B cell (primary cell): ENCODE measurements at regions not wholly inside any gene's neighbourhood (a gene's known extent, or its start where the extent isn't known, plus 50 kb on each side); places are given as distances from the start of the nearest gene placed in this dataset.

Experiments
- ATAC-seq: fragments of 200-7000 bp; cut with Tn5 transposase; one replicate; pipeline ENCODE4 v1.10.0; 2021; ENCODE audit warnings: low read depth, mild to moderate bottlenecking, moderate number of reproducible peaks, moderate library complexity
- CTCF ChIA-PET: fragments of 350-600 bp; sonication (Branson Sonifier 250); formaldehyde crosslinking; loops from one replicate; lab custom pipeline; 2021; ENCODE audit warnings: antibody characterized with exemption, inconsistent platforms; lab: Charles Lee
- POLR2A ChIA-PET: fragments of 350-600 bp; sonication (Branson Sonifier 250); formaldehyde crosslinking; loops from one replicate; lab custom pipeline; 2021; ENCODE audit warnings: antibody characterized with exemption; lab: Charles Lee
- DNase-seq: peaks from one replicate; pipeline ENCODE4 v3.0.0; 2013
- H2AFZ ChIP-seq: 2 replicates; pipeline ENCODE4 v1.6.1; 2012; ENCODE audit warnings: mild to moderate bottlenecking, low read depth, low read length; ENCODE audit not compliant: insufficient read depth, poor library complexity, severe bottlenecking
- H3K27ac ChIP-seq, 2 donors: 1 replicate in 1 of 2; 2 replicates in 1 of 2; pipeline ENCODE4 v1.5.1; 2012 to 2013; ENCODE audit warnings: low read length in 2 of 2, mild to moderate bottlenecking in 2 of 2, moderate library complexity in 1 of 2
- H3K27me3 ChIP-seq, 4 experiments: fragments of 200-600 bp in 1 of 4; sonication (generic) in 1 of 4; replicated peaks in 1 of 4; 1 replicate in 2 of 4; 2 replicates in 2 of 4; pipeline versions ENCODE4 v1.6.1 to v1.7.0; 2013 to 2016; ENCODE audit warnings: low read length in 3 of 4, mild to moderate bottlenecking in 2 of 4, mixed read lengths in 1 of 4, moderate library complexity in 1 of 4; ENCODE audit not compliant: insufficient read depth in 4 of 4, control insufficient read depth in 3 of 4; ENCODE audit errors: control extremely low read depth in 1 of 4
- H3K36me3 ChIP-seq, 2 experiments: replicated peaks in 1 of 2; 1 replicate in 1 of 2; 2 replicates in 1 of 2; pipeline versions ENCODE4 v1.6.1 to v1.7.1; 2013; ENCODE audit warnings: low read length in 1 of 2; ENCODE audit not compliant: insufficient read depth in 2 of 2, control insufficient read depth in 1 of 2; ENCODE audit errors: control extremely low read depth in 1 of 2, extremely low read depth in 1 of 2
- H3K4me1 ChIP-seq, 2 donors: fragments of 200-600 bp in 1 of 2; sonication (generic) in 1 of 2; 1 replicate in 1 of 2; 2 replicates in 1 of 2; pipeline versions ENCODE4 v1.5.1 to v1.6.1; 2013 to 2017; ENCODE audit warnings: low read length in 2 of 2; ENCODE audit not compliant: control insufficient read depth in 2 of 2, insufficient read depth in 2 of 2
- H3K4me2 ChIP-seq: replicated peaks from 2 replicates; pipeline ENCODE3; 2012; ENCODE audit warnings: mild to moderate bottlenecking, low read depth, low read length; ENCODE audit not compliant: poor library complexity, severe bottlenecking
- H3K4me3 ChIP-seq, 5 experiments: fragments of 200-600 bp in 1 of 5; sonication (generic) in 1 of 5; 1 replicate in 3 of 5; 2 replicates in 2 of 5; pipeline versions ENCODE4 v1.5.1 to v1.7.0; 2011 to 2016; ENCODE audit warnings: low read length in 4 of 5, mild to moderate bottlenecking in 4 of 5, low read depth in 2 of 5, control low read depth in 1 of 5, moderate library complexity in 1 of 5; ENCODE audit not compliant: insufficient read depth in 1 of 5; ENCODE audit errors: control extremely low read depth in 1 of 5, extremely low read depth in 1 of 5
- H3K79me2 ChIP-seq: fragments of 200-600 bp; sonication (generic); one replicate; pipeline ENCODE4 v1.6.0; 2016; ENCODE audit warnings: low read length; ENCODE audit not compliant: control insufficient read depth, insufficient read depth
- H3K9ac ChIP-seq: fragments of 200-600 bp; sonication (generic); 2 replicates; pipeline ENCODE4 v1.6.1; 2017; ENCODE audit warnings: mild to moderate bottlenecking, low read length, moderate library complexity
- H3K9me3 ChIP-seq, 3 donors: one replicate each; pipeline versions ENCODE4 v1.6.1 to v1.7.1; 2013; ENCODE audit warnings: low read length in 2 of 3; ENCODE audit not compliant: control insufficient read depth in 2 of 3, insufficient read depth in 1 of 3; ENCODE audit errors: control extremely low read depth in 1 of 3
- H4K20me1 ChIP-seq: 2 replicates; pipeline ENCODE4 v1.6.0; 2012; ENCODE audit warnings: mild to moderate bottlenecking, low read length; ENCODE audit not compliant: insufficient read depth, control insufficient read depth, poor library complexity, severe bottlenecking
- H3K27ac Mint-ChIP-seq: one replicate; pipeline ENCODE4 v1.8.0; 2021; ENCODE audit warnings: mixed read lengths
- H3K27me3 Mint-ChIP-seq: one replicate; pipeline ENCODE4 v1.8.0; 2021; ENCODE audit warnings: mixed read lengths
- H3K4me1 Mint-ChIP-seq: one replicate; pipeline ENCODE4 v1.8.0; 2021; ENCODE audit warnings: mixed read lengths
- H3K4me3 Mint-ChIP-seq: one replicate; pipeline ENCODE4 v1.8.0; 2021; ENCODE audit warnings: mixed read lengths
- H3K9me3 Mint-ChIP-seq: one replicate; pipeline ENCODE4 v1.8.0; 2022; ENCODE audit warnings: mixed read lengths; ENCODE audit not compliant: insufficient read depth
- EZH2 ChIP-seq: IDR thresholded peaks from 2 replicates; pipeline ENCODE4 v1.6.1; 2012; ENCODE audit warnings: borderline replicate concordance, low read depth, mild to moderate bottlenecking, moderate library complexity, low read length; ENCODE audit not compliant: insufficient read depth, poor library complexity, severe bottlenecking
- WGBS: methylation state at CpG from one replicate; pipeline ENCODE4 v1.1.5; 2013; ENCODE audit warnings: missing lambda C conversion rate; ENCODE audit not compliant: insufficient coverage; 5-methylcytosine and 5-hydroxymethylcytosine counted together
- intact Hi-C: fragments of 100-400 bp; cut with micrococcal nuclease; formaldehyde crosslinking; loops from one replicate; pipeline ENCODE4 v1.10.0; 2022
- TF ChIP-seq, protein P1 (sequence below): fragments of 200-600 bp; IDR thresholded peaks from one replicate; pipeline ENCODE4 v1.8.0; 2022; ENCODE audit warnings: antibody characterized with exemption, mild to moderate bottlenecking

DNA sequence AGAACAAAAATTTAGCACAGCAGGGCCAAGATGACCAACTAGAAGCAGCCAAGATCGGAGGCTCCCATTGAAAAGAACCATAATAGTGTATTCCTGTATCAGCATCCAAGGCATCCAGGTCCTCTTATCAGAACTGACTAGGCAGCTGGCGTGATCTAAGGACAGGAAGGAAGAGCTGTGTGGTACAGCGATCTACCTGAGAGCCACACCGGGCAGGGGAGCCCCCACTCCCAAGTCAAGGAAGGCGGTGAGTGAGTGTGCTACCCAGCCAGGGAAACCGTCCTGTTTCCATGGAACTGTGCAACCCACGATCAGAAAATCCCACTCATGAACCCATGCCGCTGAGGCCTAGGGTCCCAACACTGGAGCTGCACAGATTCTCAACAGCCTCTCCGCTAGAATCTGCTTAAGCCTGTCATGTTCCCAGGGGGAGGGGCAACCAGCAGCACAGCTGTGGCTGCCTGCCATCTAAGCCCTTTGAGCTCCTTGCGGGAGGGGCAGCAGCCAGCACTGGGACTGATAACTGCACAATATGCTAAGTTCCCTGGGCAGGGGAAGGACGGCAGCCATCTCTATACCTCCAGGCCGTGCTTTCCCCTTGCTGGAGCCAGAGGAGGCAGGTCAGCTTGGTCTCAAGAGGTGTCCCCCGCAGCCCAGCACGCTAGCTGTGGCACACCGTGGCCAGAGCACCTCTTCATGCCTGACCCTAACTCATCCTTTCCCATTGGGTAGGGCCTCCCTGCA lies 213.0 kb upstream of the SMIM30 start:
- no peak for DNase-seq
- H3K27me3 ChIP-seq, result no peaks in the 10 kb centered on the region
- no peaks in the 10 kb centered on the region for H3K4me1 Mint-ChIP-seq
- no peak overlapping the region for H3K9ac ChIP-seq
- intact Hi-C loops, result no loop called here
- H2AFZ ChIP-seq, result no peak overlapping the region
- H3K4me3 Mint-ChIP-seq, result no peak overlapping the region
- H3K27ac Mint-ChIP-seq, result no peak overlapping the region
- H3K36me3 ChIP-seq, result no peaks in the 10 kb centered on the region
- POLR2A ChIA-PET, result no interaction called here
- H3K9me3 ChIP-seq, result peaks cover 0 to 8% (median 0%) of the 10 kb centered on the region in 3 donors
- no peaks in the 10 kb centered on the region for H3K27me3 Mint-ChIP-seq
- TF ChIP-seq, protein P1, sequence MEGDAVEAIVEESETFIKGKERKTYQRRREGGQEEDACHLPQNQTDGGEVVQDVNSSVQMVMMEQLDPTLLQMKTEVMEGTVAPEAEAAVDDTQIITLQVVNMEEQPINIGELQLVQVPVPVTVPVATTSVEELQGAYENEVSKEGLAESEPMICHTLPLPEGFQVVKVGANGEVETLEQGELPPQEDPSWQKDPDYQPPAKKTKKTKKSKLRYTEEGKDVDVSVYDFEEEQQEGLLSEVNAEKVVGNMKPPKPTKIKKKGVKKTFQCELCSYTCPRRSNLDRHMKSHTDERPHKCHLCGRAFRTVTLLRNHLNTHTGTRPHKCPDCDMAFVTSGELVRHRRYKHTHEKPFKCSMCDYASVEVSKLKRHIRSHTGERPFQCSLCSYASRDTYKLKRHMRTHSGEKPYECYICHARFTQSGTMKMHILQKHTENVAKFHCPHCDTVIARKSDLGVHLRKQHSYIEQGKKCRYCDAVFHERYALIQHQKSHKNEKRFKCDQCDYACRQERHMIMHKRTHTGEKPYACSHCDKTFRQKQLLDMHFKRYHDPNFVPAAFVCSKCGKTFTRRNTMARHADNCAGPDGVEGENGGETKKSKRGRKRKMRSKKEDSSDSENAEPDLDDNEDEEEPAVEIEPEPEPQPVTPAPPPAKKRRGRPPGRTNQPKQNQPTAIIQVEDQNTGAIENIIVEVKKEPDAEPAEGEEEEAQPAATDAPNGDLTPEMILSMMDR, result no peak
- TF ChIP-seq EZH2, result no peak
- no peaks in the 10 kb centered on the region for H3K79me2 ChIP-seq
- no peak overlapping the region for H3K4me3 ChIP-seq
- no peak for ATAC-seq
- CTCF ChIA-PET, result no interaction called here
- no peak overlapping the region for H3K27ac ChIP-seq
- 77% methylated on average over 15 of the region's 15 CpGs for WGBS
- H3K9me3 Mint-ChIP-seq, result no peaks in the 10 kb centered on the region
- no peaks in the 10 kb centered on the region for H4K20me1 ChIP-seq
- no peaks in the 10 kb centered on the region for H3K4me1 ChIP-seq
- no peak overlapping the region for H3K4me2 ChIP-seq

DNA sequence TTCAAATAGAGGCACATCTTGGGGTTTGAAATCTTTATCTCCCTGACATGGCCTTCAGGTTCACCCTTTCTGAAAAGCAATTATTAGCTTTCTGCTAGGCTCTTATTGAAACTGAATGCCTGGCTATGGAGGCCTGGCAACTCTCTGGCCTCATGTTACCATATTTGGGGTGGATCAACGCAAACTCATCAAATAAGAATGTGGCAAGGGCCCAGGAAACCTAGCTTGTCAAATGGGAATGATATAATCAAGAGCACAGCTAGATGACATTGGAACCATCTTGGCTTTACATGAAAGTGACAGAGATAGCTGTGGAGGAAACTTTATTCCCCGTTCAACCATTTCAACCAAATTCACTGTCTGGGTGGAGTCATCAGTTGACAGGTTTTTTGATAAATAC lies 202.8 kb upstream of the SMIM30 start:
- Histone ChIP-seq H3K79me2 (no peaks in the 10 kb centered on the region), H3K36me3 (no peaks in the 10 kb centered on the region), H3K27ac (no peak overlapping the region), H3K4me3 (no peak overlapping the region), H4K20me1 (no peaks in the 10 kb centered on the region), H3K9me3 (no peaks in the 10 kb centered on the region), H3K9ac (no peak overlapping the region), H3K27me3 (no peaks in the 10 kb centered on the region), H3K4me1 (no peaks in the 10 kb centered on the region), H3K4me2 (no peak overlapping the region), H2AFZ (no peak overlapping the region)
- Mint-ChIP-seq H3K4me3 (no peak overlapping the region), H3K27me3 (no peaks in the 10 kb centered on the region), H3K27ac (no peak overlapping the region), H3K4me1 (no peaks in the 10 kb centered on the region), H3K9me3 (no peaks in the 10 kb centered on the region)
- intact Hi-C loops, result no loop called here
- CTCF ChIA-PET, result no interaction called here
- no peak for ATAC-seq
- DNase-seq, result no peak
- TF ChIP-seq, protein P1, result no peak
- POLR2A ChIA-PET, result no interaction called here
- no CpG with 5 or more reads among the region's 2 CpGs for WGBS
